ENCODE measurements at regions not wholly inside any gene's neighbourhood (a gene's known extent, or its start where the extent isn't known, plus 50 kb on each side); places are given as distances from the start of the nearest gene placed in this dataset.
"Not testable (repeated sequence)": the region's sequence is repeated elsewhere in the genome, so short reads cannot be mapped to it uniquely, and the experiment has no call there.

DNA sequence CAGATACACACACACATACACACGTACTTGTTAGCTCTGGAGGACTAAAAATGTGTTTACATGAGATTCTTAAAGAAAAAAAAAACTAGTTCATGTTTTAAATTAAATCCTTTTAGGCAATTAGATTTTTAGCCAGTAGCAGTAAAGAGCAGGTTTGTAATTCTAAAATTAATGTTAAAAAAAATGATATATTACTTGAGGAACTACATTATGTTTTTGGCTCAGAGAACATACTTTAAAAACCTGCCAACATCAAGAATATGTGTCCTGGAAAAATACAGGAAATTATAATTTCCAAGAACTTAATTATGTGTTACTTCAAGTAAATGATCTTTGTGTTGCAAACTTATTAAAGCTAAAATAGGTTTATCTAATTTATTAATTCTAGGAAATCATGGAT, 594.3 kb upstream of the PCDH7 start:
- Histone ChIP-seq H3K27me3 (no peaks in the 10 kb centered on the region), H3K4me1 (no peaks in the 10 kb centered on the region), H3K4me3 (no peak overlapping the region), H3K9me3 (no peaks in the 10 kb centered on the region), H3K36me3 (no peaks in the 10 kb centered on the region), H3K27ac (no peak overlapping the region)
- in situ Hi-C loops (cut with MboI; ENCODE audit: low pct_ligation_motif_present in 1 of 4, low pct_unique_long_range_greater_than_20kb in 1 of 4, low sequenced_read_pairs in 3 of 4) (no loop called here), intact Hi-C loops (cut with DNase I; ENCODE audit: low total_unique reads) (no loop called here)
- no peak for TF ChIP-seq POLR2AphosphoS5 (IDR thresholded peaks at IDR 0.05)
- no peak for TF ChIP-seq EP300 (IDR thresholded peaks at IDR 0.05; ENCODE audit: low read depth)
- TF ChIP-seq, protein P1, sequence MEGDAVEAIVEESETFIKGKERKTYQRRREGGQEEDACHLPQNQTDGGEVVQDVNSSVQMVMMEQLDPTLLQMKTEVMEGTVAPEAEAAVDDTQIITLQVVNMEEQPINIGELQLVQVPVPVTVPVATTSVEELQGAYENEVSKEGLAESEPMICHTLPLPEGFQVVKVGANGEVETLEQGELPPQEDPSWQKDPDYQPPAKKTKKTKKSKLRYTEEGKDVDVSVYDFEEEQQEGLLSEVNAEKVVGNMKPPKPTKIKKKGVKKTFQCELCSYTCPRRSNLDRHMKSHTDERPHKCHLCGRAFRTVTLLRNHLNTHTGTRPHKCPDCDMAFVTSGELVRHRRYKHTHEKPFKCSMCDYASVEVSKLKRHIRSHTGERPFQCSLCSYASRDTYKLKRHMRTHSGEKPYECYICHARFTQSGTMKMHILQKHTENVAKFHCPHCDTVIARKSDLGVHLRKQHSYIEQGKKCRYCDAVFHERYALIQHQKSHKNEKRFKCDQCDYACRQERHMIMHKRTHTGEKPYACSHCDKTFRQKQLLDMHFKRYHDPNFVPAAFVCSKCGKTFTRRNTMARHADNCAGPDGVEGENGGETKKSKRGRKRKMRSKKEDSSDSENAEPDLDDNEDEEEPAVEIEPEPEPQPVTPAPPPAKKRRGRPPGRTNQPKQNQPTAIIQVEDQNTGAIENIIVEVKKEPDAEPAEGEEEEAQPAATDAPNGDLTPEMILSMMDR (IDR thresholded peaks at IDR 0.05): no peak
- no peak for TF ChIP-seq POLR2A (IDR thresholded peaks at IDR 0.05)
- no peak for DNase-seq
- 18 to 38% methylated on average over 1 of the region's 1 CpG for WGBS, 2 donors (ENCODE audit: low coverage in 1 of 2)

DNA sequence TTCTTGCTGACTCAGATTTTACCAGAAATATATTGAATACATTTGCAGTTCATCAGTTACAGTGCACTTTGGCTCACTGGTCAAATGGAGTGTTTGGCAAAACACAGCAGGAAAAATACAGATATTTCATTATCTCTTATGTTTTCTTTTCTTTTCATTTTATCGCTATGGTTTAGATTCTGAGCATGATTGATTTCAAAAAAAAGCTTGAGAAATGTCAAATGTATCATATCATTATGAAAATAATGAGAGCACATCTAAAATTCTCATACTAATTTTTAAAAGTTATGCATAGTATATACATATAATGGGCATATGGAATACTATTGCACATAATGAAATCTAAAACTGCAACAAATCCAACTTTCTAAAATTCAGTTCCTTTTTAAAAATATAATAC, 593.8 kb upstream of the PCDH7 start:
- 81 to 86% methylated on average over 1 of the region's 1 CpG for WGBS, 2 donors (ENCODE audit: low coverage in 1 of 2)
- DNase-seq: no peak
- Histone ChIP-seq H3K36me3 (no peaks in the 10 kb centered on the region), H3K4me1 (no peaks in the 10 kb centered on the region), H3K4me3 (no peak overlapping the region), H3K27ac (no peak overlapping the region), H3K27me3 (no peaks in the 10 kb centered on the region), H3K9me3 (no peaks in the 10 kb centered on the region)
- TF ChIP-seq EP300 (IDR thresholded peaks at IDR 0.05; ENCODE audit: low read depth) (no peak), POLR2A (IDR thresholded peaks at IDR 0.05) (no peak), POLR2AphosphoS5 (IDR thresholded peaks at IDR 0.05) (no peak)
- TF ChIP-seq, protein P1 (IDR thresholded peaks at IDR 0.05): no peak
- in situ Hi-C loops (cut with MboI; ENCODE audit: low pct_ligation_motif_present in 1 of 4, low pct_unique_long_range_greater_than_20kb in 1 of 4, low sequenced_read_pairs in 3 of 4): no loop called here
- intact Hi-C loops (cut with DNase I; ENCODE audit: low total_unique reads): no loop called here

DNA sequence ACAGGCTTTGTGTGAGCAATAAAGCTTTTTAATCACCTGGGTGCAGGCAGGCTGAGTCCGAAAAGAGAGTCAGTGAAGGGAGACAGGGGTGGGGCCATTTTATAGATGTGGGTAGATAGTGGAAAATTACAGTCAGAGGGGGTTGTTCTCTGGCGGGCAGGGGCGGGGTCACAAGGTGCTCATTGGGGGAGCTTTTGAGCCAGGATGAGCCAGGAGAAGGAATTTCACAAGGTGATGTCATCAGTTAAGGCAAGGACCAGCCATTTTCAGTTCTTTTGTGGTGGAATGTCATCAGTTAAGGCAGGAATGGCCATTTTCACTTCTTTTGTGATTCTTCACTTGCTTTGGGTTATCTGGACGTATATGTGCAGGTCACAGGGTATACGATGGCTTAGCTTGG, 571.3 kb upstream of the PCDH7 start:
- H3K9me3 ChIP-seq; H3K4me1 ChIP-seq; H3K27me3 ChIP-seq; H3K27ac ChIP-seq; in situ Hi-C loops (cut with MboI; ENCODE audit: low pct_ligation_motif_present in 1 of 4, low pct_unique_long_range_greater_than_20kb in 1 of 4, low sequenced_read_pairs in 3 of 4); H3K36me3 ChIP-seq; DNase-seq; H3K4me3 ChIP-seq; intact Hi-C loops (cut with DNase I; ENCODE audit: low total_unique reads): not testable (repeated sequence)
- WGBS, 2 donors (ENCODE audit: low coverage in 1 of 2): 74% methylated on average over 5 of the region's 5 CpGs

DNA sequence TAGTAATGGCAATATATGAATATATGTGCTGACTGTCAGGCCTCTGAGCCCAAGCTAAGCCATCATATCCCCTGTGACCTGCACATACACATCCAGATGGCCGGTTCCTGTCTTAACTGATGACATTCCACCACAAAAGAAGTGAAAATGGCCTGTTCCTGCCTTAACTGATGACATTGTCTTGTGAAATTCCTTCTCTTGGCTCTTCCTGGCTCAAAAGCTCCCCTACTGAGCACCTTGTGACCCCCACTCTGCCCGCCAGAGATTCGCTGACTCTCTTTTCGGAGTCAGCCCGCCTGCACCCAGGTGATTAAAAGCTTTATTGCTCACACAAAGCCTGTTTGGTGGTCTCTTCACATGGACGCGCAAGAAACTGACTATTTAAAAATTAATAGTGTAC, 570.6 kb upstream of the PCDH7 start:
- H3K27me3 ChIP-seq; intact Hi-C loops (cut with DNase I; ENCODE audit: low total_unique reads); H3K27ac ChIP-seq; H3K36me3 ChIP-seq; H3K9me3 ChIP-seq; DNase-seq; H3K4me1 ChIP-seq; in situ Hi-C loops (cut with MboI; ENCODE audit: low pct_ligation_motif_present in 1 of 4, low pct_unique_long_range_greater_than_20kb in 1 of 4, low sequenced_read_pairs in 3 of 4); H3K4me3 ChIP-seq: not testable (repeated sequence)
- WGBS, 2 donors (ENCODE audit: low coverage in 1 of 2): 86 to 89% methylated on average over 7 of the region's 7 CpGs

DNA sequence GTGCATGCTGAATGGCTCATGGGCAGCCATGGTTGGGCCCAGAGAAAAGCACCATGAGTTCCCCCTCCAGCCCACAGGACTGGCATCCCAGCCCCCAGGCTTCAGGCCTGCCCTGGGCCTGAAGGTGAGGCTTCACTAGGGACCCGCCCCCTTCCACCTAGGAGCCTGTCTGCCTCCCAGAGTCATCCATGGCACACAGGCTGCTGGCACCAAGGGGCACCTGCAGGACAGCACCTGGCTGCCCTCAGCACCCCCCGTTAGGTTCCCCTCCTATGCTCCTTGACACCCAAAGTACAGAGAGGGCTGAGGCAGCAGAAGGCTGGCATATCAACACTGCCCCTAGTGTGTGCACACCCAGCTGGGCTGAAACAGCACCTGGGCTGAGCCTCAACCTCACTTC, 566.7 kb upstream of the PCDH7 start:
- H3K27ac ChIP-seq: no peak overlapping the region
- DNase-seq: no peak
- 56% methylated on average over 2 of the region's 2 CpGs; no CpG with 5 or more reads in 1 of the 2 donors for WGBS, 2 donors (ENCODE audit: low coverage in 1 of 2)
- no peaks in the 10 kb centered on the region for H3K4me1 ChIP-seq
- intact Hi-C loops (cut with DNase I; ENCODE audit: low total_unique reads): loop anchor here (5.0 kb wide), 1 partner anchor 1596 kb away; no protein-coding TSS in a partner anchor
- TF ChIP-seq, protein P1 (IDR thresholded peaks at IDR 0.05): no peak
- TF ChIP-seq POLR2A (IDR thresholded peaks at IDR 0.05) (no peak), POLR2AphosphoS5 (IDR thresholded peaks at IDR 0.05) (no peak), EP300 (IDR thresholded peaks at IDR 0.05; ENCODE audit: low read depth) (no peak)
- in situ Hi-C loops (cut with MboI; ENCODE audit: low pct_ligation_motif_present in 1 of 4, low pct_unique_long_range_greater_than_20kb in 1 of 4, low sequenced_read_pairs in 3 of 4): no loop called here
- H3K9me3 ChIP-seq: peaks cover 0 to 6% of the 10 kb centered on the region in 2 donors
- H3K4me3 ChIP-seq: no peak overlapping the region
- H3K36me3 ChIP-seq: no peaks in the 10 kb centered on the region
- H3K27me3 ChIP-seq: no peaks in the 10 kb centered on the region
